ENCODE measurements at regions not wholly inside any gene's neighbourhood (a gene's known extent, or its start where the extent isn't known, plus 50 kb on each side); places are given as distances from the start of the nearest gene placed in this dataset.

GRCh38 chr1:30318864-30319718, 404.3 kb downstream of the MATN1 start:
- no peak for TF ChIP-seq POLR2AphosphoS5 (IDR thresholded peaks at IDR 0.05; ENCODE audit: low read depth, low read length)
- TF ChIP-seq POLR2A (IDR thresholded peaks at IDR 0.05; ENCODE audit: low read depth, low read length): no peak
